ENCODE measurements at regions not wholly inside any gene's neighbourhood (a gene's known extent, or its start where the extent isn't known, plus 50 kb on each side); places are given as distances from the start of the nearest gene placed in this dataset.

DNA sequence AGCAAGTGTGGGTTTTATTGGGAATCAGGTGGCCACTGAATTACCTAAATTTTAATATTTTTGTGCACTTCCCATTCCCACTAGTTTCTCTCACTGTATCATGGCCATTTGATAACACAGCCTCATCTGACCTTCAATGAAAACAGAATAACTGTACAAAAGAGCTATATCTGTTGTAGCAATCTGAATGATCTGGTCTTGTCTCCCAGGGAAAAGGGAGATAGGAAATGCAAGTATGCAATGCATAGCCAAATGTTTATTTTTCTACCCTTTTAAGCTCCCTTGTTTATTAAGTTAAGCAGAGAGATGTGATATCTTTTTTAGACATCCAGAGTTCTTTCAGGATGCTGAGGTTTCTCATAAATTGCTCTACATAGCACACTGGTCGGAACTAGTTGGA lies 288.3 kb upstream of the CLINT1 start:
- 0% methylated on average over 1 of the region's 1 CpG for WGBS (ENCODE audit: low lambda C conversion rate)
- intact Hi-C loops (cut with micrococcal nuclease; ENCODE audit: unreplicated experiment) (no loop called here), in situ Hi-C loops (cut with HindIII; ENCODE audit: extremely low pct_ligation_motif_present, low pct_unique_long_range_greater_than_20kb) (no loop called here)
- Histone ChIP-seq H3K27ac (ENCODE audit: extremely low read length, insufficient read depth, low read length) (no peak overlapping the region), H3K9me3 (ENCODE audit: low read length) (no peaks in the 10 kb centered on the region), H3K4me3 (replicated peaks in 1 of 3; ENCODE audit: insufficient read depth in 1 of 3, low read depth in 2 of 3, low read length in 3 of 3) (no peak overlapping the region), H3K9ac (ENCODE audit: insufficient read depth, low read depth, low read length) (no peak overlapping the region), H3K4me1 (ENCODE audit: insufficient read depth, low read length) (no peaks in the 10 kb centered on the region), H2AFZ (ENCODE audit: low read length) (no peak overlapping the region), H3K27me3 (ENCODE audit: control insufficient read depth in 1 of 2, insufficient read depth in 2 of 2, low read length in 2 of 2) (no peaks in the 10 kb centered on the region), H3K36me3 (replicated peaks in 1 of 2; ENCODE audit: control insufficient read depth in 1 of 2, insufficient read depth in 2 of 2, low read length in 2 of 2) (no peaks in the 10 kb centered on the region), H3K79me2 (ENCODE audit: insufficient read depth, low read length) (no peaks in the 10 kb centered on the region), H3K4me2 (ENCODE audit: low read depth, low read length) (no peak overlapping the region), H4K20me1 (ENCODE audit: insufficient read depth, low read length) (no peaks in the 10 kb centered on the region)
- DNase-seq (ENCODE audit: low spot score) (no peak), FAIRE-seq (no peak), ATAC-seq (no peak)
- TF ChIP-seq ZNF788 (CRISPR knock-in tag; IDR thresholded peaks at IDR 0.05; ENCODE audit: borderline replicate concordance) (no peak), HOXA7 (CRISPR knock-in tag; IDR thresholded peaks at IDR 0.05) (no peak)
- ChIA-PET POLR2A (no interaction called here), CTCF (ENCODE audit: low intra/inter-chr PET ratio, low total read pairs) (no interaction called here)
- no TSS peak for BruUV-seq (replicated peaks)

DNA sequence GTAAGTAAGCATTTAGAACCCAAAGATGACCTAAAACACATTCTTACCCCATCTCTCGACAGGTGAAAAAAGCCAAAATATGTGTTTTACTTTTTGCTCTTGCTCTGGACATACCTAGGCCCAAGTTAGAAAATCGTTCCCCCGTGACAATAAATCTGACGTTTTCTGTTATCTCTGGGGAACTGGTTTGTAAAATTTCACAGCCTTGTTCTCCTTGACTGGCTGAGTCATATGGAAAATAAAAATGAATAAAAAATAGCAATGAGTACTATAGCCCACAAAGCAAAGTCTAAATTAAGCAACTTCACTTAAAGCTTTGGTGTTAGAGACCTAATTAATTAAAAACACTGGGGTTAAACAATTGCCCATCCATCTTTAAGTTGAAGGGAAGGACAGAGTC lies 286.9 kb upstream of the CLINT1 start:
- POLR2A ChIA-PET: no interaction called here
- Histone ChIP-seq H3K4me1 (ENCODE audit: insufficient read depth, low read length) (no peaks in the 10 kb centered on the region), H3K36me3 (replicated peaks in 1 of 2; ENCODE audit: control insufficient read depth in 1 of 2, insufficient read depth in 2 of 2, low read length in 2 of 2) (no peaks in the 10 kb centered on the region), H3K27ac (ENCODE audit: extremely low read length, insufficient read depth, low read length) (no peak overlapping the region), H3K79me2 (ENCODE audit: insufficient read depth, low read length) (no peaks in the 10 kb centered on the region), H3K9ac (ENCODE audit: insufficient read depth, low read depth, low read length) (no peak overlapping the region), H3K4me3 (replicated peaks in 1 of 3; ENCODE audit: insufficient read depth in 1 of 3, low read depth in 2 of 3, low read length in 3 of 3) (no peak overlapping the region), H3K4me2 (ENCODE audit: low read depth, low read length) (no peak overlapping the region), H3K9me3 (ENCODE audit: low read length) (no peaks in the 10 kb centered on the region), H2AFZ (ENCODE audit: low read length) (no peak overlapping the region), H3K27me3 (ENCODE audit: control insufficient read depth in 1 of 2, insufficient read depth in 2 of 2, low read length in 2 of 2) (no peaks in the 10 kb centered on the region), H4K20me1 (ENCODE audit: insufficient read depth, low read length) (no peaks in the 10 kb centered on the region)
- CTCF ChIA-PET (ENCODE audit: low intra/inter-chr PET ratio, low total read pairs): no interaction called here
- WGBS (ENCODE audit: low lambda C conversion rate): 1% methylated on average over 4 of the region's 4 CpGs
- intact Hi-C loops (cut with micrococcal nuclease; ENCODE audit: unreplicated experiment): no loop called here
- no peak for FAIRE-seq
- in situ Hi-C loops (cut with HindIII; ENCODE audit: extremely low pct_ligation_motif_present, low pct_unique_long_range_greater_than_20kb): no loop called here
- DNase-seq (ENCODE audit: low spot score): no peak
- no TSS peak for BruUV-seq (replicated peaks)
- ATAC-seq: no peak
- no peak for TF ChIP-seq ZFX (CRISPR knock-in tag; IDR thresholded peaks at IDR 0.05; ENCODE audit: low read depth)
- TF ChIP-seq KAT2B (IDR thresholded peaks at IDR 0.05; ENCODE audit: borderline replicate concordance, low read depth, low read length): no peak
- no peak for TF ChIP-seq AFF4 (CRISPR knock-in tag; IDR thresholded peaks at IDR 0.05)
- TF ChIP-seq PPARG (CRISPR knock-in tag; conservative IDR thresholded peaks at IDR 0.05): no peak
- no peak for TF ChIP-seq EEA1 (CRISPR knock-in tag; IDR thresholded peaks at IDR 0.05; ENCODE audit: borderline replicate concordance)
- TF ChIP-seq ZNF737 (CRISPR knock-in tag; IDR thresholded peaks at IDR 0.05; ENCODE audit: borderline replicate concordance): no peak
- no peak for TF ChIP-seq GATA4 (IDR thresholded peaks at IDR 0.05; ENCODE audit: borderline replicate concordance, low read depth)
- no peak for TF ChIP-seq ZNF644 (CRISPR knock-in tag; IDR thresholded peaks at IDR 0.05; ENCODE audit: low read depth)
- no peak for TF ChIP-seq ZNF720 (CRISPR knock-in tag; IDR thresholded peaks at IDR 0.05)
- no peak for TF ChIP-seq NR2C2 (CRISPR knock-in tag; IDR thresholded peaks at IDR 0.05; ENCODE audit: borderline replicate concordance)
- TF ChIP-seq ZNF460 (CRISPR knock-in tag; IDR thresholded peaks at IDR 0.05; ENCODE audit: borderline replicate concordance): no peak
